ENCODE measurements at regions not wholly inside any gene's neighbourhood (a gene's known extent, or its start where the extent isn't known, plus 50 kb on each side); places are given as distances from the start of the nearest gene placed in this dataset.

GRCh38 chr13:72457151-72457550 is 270.3 kb downstream of the MZT1 start:
- BruUV-seq (replicated peaks), result no TSS peak
- H4K20me1 ChIP-seq (ENCODE audit: low read length), result no peaks in the 10 kb centered on the region
- H3K4me1 ChIP-seq (ENCODE audit: insufficient read depth, low read length), result no peaks in the 10 kb centered on the region
- intact Hi-C loops (cut with micrococcal nuclease), result no loop called here
- no peak overlapping the region for H3K4me3 ChIP-seq (ENCODE audit: low read length)
- H3K9me2 ChIP-seq (replicated peaks; ENCODE audit: low read length), result no peaks in the 10 kb centered on the region
- no peak overlapping the region for H3K27ac ChIP-seq (ENCODE audit: low read length)
- TF ChIP-seq EZH2 (IDR thresholded peaks at IDR 0.05; ENCODE audit: low read length, unreplicated experiment) (no peak), EZH2phosphoT487 (IDR thresholded peaks at IDR 0.05; ENCODE audit: borderline replicate concordance, low read length) (no peak)
- TF ChIP-seq, protein P1, sequence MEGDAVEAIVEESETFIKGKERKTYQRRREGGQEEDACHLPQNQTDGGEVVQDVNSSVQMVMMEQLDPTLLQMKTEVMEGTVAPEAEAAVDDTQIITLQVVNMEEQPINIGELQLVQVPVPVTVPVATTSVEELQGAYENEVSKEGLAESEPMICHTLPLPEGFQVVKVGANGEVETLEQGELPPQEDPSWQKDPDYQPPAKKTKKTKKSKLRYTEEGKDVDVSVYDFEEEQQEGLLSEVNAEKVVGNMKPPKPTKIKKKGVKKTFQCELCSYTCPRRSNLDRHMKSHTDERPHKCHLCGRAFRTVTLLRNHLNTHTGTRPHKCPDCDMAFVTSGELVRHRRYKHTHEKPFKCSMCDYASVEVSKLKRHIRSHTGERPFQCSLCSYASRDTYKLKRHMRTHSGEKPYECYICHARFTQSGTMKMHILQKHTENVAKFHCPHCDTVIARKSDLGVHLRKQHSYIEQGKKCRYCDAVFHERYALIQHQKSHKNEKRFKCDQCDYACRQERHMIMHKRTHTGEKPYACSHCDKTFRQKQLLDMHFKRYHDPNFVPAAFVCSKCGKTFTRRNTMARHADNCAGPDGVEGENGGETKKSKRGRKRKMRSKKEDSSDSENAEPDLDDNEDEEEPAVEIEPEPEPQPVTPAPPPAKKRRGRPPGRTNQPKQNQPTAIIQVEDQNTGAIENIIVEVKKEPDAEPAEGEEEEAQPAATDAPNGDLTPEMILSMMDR (conservative IDR thresholded peaks at IDR 0.05; ENCODE audit: low read depth, low read length), result no peak
- H3K4me2 ChIP-seq (ENCODE audit: low read length), result no peak overlapping the region
- no peaks in the 10 kb centered on the region for H3F3A ChIP-seq (ENCODE audit: low read length, unreplicated experiment)
- no peaks in the 10 kb centered on the region for H3K79me2 ChIP-seq (ENCODE audit: low read length)
- no peaks in the 10 kb centered on the region for H3K9me3 ChIP-seq (ENCODE audit: low read length)
- H3K27me3 ChIP-seq (ENCODE audit: low read length), result no peaks in the 10 kb centered on the region
- ChIA-PET CTCF (no interaction called here), POLR2A (ENCODE audit: unreplicated experiment) (no interaction called here)
- DNase-seq (no peak), ATAC-seq (no peak)
- H3K9ac ChIP-seq (ENCODE audit: low read length), result no peak overlapping the region
- no peak overlapping the region for H2AFZ ChIP-seq (ENCODE audit: low read length)
- no peaks in the 10 kb centered on the region for H3K36me3 ChIP-seq (ENCODE audit: low read depth, low read length)

DNA sequence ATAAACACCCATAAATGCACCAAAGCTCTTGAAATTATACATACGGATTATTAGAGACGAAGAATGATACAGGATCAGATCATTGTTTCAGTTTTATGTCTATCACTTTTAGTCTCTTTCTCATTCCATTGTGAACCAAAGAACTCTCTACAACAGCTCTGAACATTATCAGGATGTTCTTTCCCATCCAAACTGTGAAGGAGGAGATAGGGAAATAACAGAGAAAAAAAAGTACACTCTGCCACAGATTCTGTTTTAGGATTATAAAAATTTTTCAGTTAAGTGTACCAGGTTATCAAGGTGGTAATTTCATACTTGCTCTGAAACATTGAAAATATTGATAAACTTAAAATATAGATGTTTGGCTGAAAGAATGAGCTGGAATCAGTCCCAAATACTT is 270.9 kb downstream of the MZT1 start:
- DNase-seq (no peak), ATAC-seq (no peak)
- TF ChIP-seq, protein P1 (conservative IDR thresholded peaks at IDR 0.05; ENCODE audit: low read depth, low read length), result no peak
- TF ChIP-seq EZH2 (IDR thresholded peaks at IDR 0.05; ENCODE audit: low read length, unreplicated experiment) (no peak), EZH2phosphoT487 (IDR thresholded peaks at IDR 0.05; ENCODE audit: borderline replicate concordance, low read length) (no peak)
- Histone ChIP-seq H4K20me1 (ENCODE audit: low read length) (no peaks in the 10 kb centered on the region), H3F3A (ENCODE audit: low read length, unreplicated experiment) (no peaks in the 10 kb centered on the region), H3K9me2 (replicated peaks; ENCODE audit: low read length) (no peaks in the 10 kb centered on the region), H3K79me2 (ENCODE audit: low read length) (no peaks in the 10 kb centered on the region), H3K36me3 (ENCODE audit: low read depth, low read length) (no peaks in the 10 kb centered on the region), H2AFZ (ENCODE audit: low read length) (no peak overlapping the region), H3K9ac (ENCODE audit: low read length) (no peak overlapping the region), H3K4me1 (ENCODE audit: insufficient read depth, low read length) (no peaks in the 10 kb centered on the region), H3K27me3 (ENCODE audit: low read length) (no peaks in the 10 kb centered on the region), H3K4me3 (ENCODE audit: low read length) (no peak overlapping the region), H3K9me3 (ENCODE audit: low read length) (no peaks in the 10 kb centered on the region), H3K27ac (ENCODE audit: low read length) (no peak overlapping the region), H3K4me2 (ENCODE audit: low read length) (no peak overlapping the region)
- no TSS peak for BruUV-seq (replicated peaks)
- POLR2A ChIA-PET (ENCODE audit: unreplicated experiment), result no interaction called here
- CTCF ChIA-PET, result no interaction called here
- intact Hi-C loops (cut with micrococcal nuclease), result no loop called here

GRCh38 chr13:72453161-72453560 is 274.3 kb downstream of the MZT1 start:
- ChIA-PET CTCF (no interaction called here), POLR2A (ENCODE audit: unreplicated experiment) (no interaction called here)
- Histone ChIP-seq H3K4me1 (ENCODE audit: insufficient read depth, low read length) (no peaks in the 10 kb centered on the region), H3K36me3 (ENCODE audit: low read depth, low read length) (no peaks in the 10 kb centered on the region), H3K4me2 (ENCODE audit: low read length) (no peak overlapping the region), H2AFZ (ENCODE audit: low read length) (no peak overlapping the region), H3K4me3 (ENCODE audit: low read length) (no peak overlapping the region), H3K9me3 (ENCODE audit: low read length) (no peaks in the 10 kb centered on the region), H3K9ac (ENCODE audit: low read length) (no peak overlapping the region), H3K79me2 (ENCODE audit: low read length) (no peaks in the 10 kb centered on the region), H3K27ac (ENCODE audit: low read length) (no peak overlapping the region), H3K27me3 (ENCODE audit: low read length) (no peaks in the 10 kb centered on the region), H4K20me1 (ENCODE audit: low read length) (no peaks in the 10 kb centered on the region), H3K9me2 (replicated peaks; ENCODE audit: low read length) (no peaks in the 10 kb centered on the region), H3F3A (ENCODE audit: low read length, unreplicated experiment) (no peaks in the 10 kb centered on the region)
- BruUV-seq (replicated peaks), result no TSS peak
- DNase-seq (no peak), ATAC-seq (no peak)
- TF ChIP-seq, protein P1 (conservative IDR thresholded peaks at IDR 0.05; ENCODE audit: low read depth, low read length), result no peak
- no peak for TF ChIP-seq EZH2 (IDR thresholded peaks at IDR 0.05; ENCODE audit: low read length, unreplicated experiment)
- TF ChIP-seq EZH2phosphoT487 (IDR thresholded peaks at IDR 0.05; ENCODE audit: borderline replicate concordance, low read length), result no peak
- intact Hi-C loops (cut with micrococcal nuclease), result no loop called here
